Daoy (cell line): ENCODE measurements at regions not wholly inside any gene's neighbourhood (a gene's known extent, or its start where the extent isn't known, plus 50 kb on each side); places are given as distances from the start of the nearest gene placed in this dataset.

Source experiments
- DNase-seq: peaks from one replicate; pipeline ENCODE4 v3.0.0-alpha.2; 2015; ENCODE audit warnings: low read depth

GRCh38 chr15:95442107-95442719, 888.3 kb upstream of the NR2F2 start:
- DNase-seq: no peak

DNA sequence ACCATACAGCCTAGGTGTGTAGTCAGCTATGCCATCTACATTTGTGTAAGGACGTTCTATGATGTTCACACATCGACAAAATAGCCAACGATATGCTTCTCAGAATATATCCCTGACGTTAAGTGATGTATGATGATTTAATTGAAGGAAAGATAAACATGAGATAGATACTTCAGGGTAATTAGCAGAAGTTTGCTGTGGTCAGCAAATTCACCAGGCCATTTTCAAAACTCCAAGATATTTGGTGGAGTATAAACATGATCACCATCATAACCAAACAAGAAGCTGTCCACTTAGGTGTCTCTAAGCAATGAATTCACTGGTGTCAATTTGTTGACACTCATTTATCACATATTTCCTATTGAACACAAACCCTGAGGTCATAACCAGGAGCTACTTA, 885.6 kb upstream of the NR2F2 start:
- DNase-seq: no peak

DNA sequence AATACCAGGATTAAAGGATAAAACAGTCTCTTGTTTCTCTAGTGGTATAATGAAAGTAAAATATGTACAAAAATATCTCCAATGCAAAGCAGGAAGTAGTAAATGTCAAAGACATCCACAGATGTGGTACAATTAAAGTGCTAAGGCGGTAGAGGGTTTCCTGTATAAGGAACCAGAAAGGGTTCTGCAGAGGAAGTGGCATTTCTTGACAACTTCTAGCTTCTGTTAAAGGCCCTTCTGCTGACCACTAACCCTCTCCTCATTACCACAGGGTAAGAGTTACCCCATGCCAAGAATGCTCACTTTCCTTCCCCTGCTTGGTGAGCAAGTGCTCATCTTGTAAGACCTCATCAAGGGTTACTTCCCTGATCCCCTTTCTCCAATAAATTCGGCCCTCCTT, 883.6 kb upstream of the NR2F2 start:
- DNase-seq: peak; percentile 7

DNA sequence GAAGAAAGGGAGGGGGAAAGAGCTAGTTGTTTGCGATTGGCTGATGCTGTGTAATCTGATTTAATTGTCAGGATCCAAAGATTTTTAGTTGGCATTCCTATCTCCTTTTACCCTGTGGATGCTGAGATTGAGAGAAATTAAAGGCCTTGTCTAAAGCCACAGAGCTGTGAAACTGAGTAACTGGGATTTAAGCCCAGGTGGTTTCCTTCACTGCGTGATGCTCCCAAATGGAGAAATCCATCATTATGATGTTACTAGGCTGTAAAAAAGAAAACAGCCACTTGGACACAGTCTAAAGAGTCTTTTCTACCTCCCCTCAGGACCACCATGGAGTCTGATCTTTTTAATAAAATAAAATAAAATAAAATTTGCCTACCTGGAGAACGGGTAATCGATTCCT, 883.0 kb upstream of the NR2F2 start:
- no peak for DNase-seq

DNA sequence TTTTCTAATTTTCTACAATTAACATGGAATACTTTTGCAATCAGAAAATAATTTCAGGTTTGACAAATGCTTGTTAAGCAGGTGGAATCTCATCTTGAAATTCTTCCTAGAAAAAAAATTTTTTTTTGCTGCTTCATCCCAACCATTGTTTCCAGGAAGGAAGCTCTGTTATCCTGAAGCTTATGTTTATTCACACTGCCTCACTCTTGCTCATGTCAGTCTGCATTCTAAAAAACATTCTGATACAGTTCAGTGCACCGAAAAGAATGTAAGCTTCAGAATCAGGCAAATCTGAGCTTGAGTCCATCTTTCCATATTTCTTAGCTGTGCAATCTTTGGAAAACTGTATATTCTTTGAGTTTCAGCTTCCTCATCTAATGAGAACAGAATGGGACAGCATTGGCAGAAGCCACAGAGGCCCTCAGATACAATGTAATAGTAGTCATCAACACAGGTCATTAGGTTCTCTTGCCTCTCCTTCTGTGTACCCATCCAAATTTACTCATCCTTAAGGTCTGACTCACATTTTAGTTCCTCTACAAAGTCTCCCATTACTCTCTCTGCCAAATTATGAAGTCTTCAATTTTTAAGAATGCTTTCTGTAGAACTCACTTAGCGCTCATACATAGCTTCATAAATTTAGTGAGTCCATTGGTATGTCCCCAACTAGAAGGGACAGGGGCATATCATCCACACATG, 881.8 kb upstream of the NR2F2 start:
- no peak for DNase-seq

DNA sequence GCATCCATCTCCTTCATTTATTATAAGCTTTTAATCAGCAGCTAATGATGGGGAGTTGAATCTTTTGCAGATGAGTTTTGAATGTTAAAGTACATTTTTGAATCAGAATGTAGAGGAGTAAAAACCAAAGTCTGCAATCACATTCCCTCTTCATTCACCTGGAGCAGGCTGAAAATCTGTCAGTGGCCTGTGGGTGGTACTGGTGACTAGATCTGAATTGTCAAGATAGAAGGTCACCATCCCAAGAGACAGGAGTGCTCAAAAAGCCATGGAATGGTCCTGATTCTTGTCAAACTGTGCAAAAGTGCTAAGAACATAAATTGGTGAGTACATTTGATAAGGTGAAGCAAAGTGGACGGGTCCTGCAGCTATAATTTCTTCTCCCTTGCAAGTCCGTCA, 881.3 kb upstream of the NR2F2 start:
- no peak for DNase-seq

DNA sequence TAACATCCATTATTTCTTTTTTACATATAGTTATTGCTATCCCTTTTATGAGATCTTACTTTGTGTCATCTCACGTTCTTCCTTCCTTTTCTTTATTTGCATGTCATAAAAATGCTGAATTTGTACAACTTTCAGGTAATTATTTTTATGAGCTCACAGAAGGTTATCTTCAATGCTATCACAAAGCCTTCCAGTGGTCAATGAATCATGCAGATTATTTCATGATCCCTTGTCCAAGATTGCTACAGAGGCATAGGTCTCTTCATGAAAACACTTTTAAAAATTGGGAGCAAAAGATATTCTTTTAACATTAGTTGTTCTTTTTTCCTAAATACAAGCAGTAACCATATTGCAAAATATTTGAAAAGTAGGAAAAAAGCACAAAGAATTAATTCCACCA, 880.1 kb upstream of the NR2F2 start:
- DNase-seq: no peak

DNA sequence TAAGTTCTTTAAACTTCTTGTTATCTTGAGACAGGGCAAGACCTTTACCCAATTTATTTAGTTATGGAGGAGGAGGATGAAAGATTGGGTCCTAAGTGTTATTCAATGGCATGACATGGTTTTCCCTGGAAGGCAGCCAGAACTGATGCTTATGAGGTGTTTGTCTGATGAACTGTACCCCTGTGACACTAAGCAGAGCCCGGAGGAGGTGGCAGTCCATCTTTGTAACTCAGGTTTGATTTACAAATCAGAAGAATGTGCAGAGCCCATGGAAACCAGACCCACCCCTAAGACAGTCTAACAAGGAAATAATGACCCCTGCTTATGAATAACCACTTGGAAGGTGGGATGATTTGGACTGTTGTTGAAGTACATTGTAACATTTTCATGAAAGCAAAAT, 878.6 kb upstream of the NR2F2 start:
- no peak for DNase-seq

- DNase-seq: no peak
Measured at GRCh38 chr15:95454403-95455262, 875.9 kb upstream of the NR2F2 start.

DNA sequence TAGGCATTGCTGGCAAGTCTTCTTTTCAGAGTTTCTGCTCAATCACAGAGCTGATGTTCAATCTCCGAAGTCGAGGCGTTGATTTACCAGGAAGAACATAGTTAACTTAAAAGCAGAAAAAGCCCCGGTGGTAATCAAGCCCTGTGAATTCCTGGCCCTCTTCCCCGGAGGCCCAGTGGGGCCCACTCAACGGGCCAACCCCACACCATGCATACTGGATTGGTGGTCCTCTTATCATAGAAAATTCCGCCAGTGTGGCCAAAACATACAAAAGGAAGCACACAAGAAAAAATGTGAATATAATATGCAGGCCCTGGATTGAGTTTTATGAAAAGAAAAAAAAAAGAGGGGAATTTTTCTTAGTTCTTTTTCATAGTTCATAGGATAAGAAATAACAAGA, 873.0 kb upstream of the NR2F2 start:
- no peak for DNase-seq

DNA sequence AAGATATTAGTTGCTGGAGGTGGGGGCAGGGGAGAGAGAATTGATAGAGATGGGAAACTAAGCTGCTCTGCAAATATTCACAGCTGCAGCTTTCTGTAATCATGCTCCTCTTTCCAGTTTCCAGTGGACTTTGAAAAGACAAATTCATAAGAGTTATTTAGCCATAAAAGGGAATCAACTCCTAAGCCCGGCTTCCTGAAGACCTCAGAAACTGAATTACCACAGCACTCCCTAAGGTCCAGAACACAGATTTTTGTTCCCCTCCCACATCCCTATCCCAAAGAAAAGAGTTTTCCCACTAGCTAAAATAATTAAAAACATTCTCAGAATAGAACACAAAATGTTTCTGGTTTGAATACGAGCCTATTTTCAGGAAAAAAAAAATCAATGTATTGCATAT, 871.8 kb upstream of the NR2F2 start:
- no peak for DNase-seq

GRCh38 chr15:95459273-95459672, 871.2 kb upstream of the NR2F2 start:
- peak; percentile 17 for DNase-seq

DNA sequence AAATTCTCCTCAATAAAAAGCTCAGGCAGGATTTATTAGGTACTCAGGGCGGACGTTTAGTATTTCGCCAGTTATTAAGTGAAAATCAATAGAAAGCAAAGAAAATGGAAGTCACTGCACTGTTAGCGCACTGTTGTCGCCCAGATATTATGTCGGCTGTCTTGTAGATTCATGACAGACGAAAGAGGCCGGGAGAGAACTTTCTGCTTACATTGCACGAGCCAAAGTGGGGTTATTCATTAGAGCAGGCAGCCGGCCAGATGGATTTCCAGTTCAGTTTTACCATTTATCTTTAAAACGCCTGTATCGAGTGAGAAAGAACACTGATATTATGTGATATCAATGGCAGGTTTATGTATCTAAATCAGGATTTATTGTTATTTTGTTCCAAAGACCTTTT, 866.0 kb upstream of the NR2F2 start:
- DNase-seq: no peak

DNA sequence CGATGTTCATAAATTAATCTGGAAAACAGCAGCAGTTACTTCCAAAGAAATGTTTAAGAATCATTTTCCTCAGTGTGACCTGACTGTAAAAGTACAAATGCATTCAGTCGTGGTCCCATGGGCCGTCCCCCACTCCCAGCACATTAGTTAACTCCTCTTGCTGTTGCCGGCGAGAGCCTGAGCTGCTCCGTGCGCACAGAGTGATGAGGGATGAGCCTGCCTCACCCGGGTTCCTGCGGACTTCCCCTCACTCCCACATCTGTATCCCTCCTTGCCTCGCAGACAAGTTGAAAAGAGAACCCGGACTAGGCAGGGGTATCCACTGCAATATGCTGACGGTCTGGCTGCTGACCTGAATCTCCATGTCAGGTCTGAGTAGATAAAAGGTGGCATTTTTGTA, 861.7 kb upstream of the NR2F2 start:
- DNase-seq: no peak

DNA sequence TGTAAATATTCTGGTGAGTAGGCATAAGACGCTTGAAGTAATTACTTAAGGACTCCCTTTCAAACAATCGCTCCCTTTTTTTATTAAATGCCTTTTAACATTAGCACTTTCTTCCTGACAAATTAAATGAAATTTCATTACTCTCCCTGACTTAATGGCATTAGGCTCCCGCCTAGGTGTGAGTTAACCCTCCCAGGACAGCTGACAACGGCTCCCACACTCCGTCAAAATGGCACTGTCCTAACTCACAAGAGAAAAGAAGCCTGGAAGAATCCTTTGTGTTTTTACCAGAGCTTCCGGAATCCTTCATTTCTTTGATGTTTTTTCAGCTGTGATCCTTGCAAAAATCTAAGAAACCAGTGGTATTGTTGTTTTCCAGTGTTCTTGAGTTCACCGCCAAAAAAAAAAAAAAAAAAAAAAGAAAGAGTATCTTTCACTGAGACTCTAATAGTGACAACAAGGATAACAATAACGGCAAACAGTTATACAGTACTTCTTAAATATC, 861.0 kb upstream of the NR2F2 start:
- no peak for DNase-seq

DNA sequence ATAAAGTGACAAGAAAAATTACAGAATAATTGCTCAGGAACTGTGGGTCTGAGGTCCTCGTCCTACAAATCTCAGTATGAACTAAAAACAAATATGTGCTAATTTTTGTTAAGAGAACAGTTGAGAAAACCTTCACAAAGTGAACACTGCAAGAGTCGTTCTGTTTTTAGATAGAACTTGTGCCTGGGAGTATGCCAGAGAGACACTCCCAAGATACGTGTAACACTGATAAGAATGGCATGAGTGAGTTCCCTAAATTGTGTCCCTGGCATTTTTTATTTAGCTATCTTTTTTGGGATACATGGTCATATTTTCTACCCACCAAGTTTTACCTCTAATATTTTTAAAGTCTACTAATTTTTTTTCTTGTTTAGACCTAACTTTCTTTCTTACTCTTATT, 860.0 kb upstream of the NR2F2 start:
- no peak for DNase-seq

DNA sequence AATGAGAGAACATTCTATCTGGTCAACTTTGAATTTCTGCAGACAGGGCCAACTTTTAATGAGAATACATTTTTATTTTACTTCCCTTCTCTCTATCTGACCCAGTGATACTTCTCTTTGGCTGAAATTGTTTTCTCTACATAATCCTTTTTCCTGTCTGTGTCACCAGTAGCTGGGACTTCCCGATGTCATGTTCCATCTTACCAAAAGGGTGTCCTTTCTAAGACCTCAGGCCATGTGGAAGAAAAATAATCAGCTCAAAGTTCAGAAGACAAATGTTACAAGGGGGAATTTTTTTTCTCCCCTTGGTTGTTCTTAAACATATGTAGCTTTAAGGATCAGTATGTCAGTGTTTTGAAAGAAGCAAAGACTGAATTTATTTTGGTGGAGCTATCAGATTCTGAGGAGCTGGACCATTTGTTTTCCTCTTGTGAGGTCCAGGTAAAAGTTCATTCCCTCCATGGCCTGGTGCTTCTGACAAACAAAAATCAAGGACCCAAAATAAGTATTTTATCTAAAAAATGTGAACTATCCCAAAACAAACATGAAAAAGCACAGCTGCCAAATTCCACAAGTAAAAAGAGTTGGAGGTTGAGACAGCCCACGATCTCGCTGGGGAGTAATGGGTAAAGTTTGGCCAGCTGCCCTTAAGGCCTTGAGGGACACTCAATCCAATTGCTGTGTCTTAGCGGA, 859.4 kb upstream of the NR2F2 start:
- DNase-seq: no peak

- DNase-seq: no peak
Measured at GRCh38 chr15:95471690-95472086, 858.8 kb upstream of the NR2F2 start.

DNA sequence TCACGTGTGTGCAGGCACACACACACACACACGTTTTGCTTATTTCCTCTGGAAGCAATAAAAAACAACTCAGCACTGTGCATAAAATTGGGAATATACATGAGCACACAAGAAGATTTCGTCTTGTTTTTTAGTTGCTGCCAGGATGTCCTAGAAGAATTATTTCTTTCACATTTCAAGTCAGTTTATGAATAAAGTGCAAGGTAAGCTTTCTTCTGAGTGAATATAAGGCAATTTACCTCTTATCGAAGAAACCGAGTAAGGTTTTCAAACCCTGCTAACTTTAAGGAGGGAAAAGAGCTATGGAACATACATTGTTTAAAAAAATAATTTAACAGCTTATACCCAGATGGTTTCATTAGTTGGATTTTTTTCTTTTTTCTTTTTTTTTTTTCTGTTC, 855.4 kb upstream of the NR2F2 start:
- no peak for DNase-seq

DNA sequence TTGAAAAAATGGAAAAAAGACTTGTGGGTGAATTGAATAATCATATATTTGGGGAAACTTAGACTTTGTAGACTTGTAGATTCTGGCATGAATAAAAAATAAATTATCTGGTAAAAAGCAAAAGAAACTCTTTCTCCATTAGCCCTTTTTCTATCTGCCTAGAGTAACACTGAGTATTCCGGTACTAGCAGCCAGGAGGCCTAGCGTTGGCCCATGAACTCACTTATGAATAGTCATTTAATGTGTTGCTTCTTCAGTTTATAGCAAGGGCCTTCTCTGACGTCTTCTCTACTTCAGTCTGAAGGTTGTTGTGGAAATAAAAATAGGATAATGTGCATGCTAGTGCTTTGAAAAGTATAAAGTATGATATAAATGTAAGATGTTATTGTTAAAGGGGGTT, 851.2 kb upstream of the NR2F2 start:
- DNase-seq: no peak

DNA sequence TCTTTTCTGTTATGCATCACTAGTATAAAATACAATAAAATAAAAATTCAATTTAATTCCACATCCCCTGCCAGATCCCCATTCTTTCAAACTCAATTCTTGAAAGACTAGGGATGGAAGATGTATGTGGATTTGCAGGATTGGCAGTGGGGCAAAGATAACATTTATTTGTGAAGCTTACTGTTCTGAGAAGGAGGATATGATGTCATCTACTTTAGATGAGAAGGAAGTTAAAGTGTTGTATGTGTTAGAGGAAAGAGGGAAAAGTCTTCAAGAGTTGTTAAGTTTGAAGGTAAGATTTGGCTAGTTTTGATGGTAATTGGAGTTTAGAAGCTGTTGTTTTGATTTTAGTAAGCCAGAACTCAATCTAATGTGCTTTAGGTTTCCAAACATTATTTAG, 845.1 kb upstream of the NR2F2 start:
- DNase-seq: no peak

- DNase-seq: no peak
Measured at GRCh38 chr15:95486224-95486623, 844.3 kb upstream of the NR2F2 start.
